ENCODE measurements at regions not wholly inside any gene's neighbourhood (a gene's known extent, or its start where the extent isn't known, plus 50 kb on each side); places are given as distances from the start of the nearest gene placed in this dataset.

DNA sequence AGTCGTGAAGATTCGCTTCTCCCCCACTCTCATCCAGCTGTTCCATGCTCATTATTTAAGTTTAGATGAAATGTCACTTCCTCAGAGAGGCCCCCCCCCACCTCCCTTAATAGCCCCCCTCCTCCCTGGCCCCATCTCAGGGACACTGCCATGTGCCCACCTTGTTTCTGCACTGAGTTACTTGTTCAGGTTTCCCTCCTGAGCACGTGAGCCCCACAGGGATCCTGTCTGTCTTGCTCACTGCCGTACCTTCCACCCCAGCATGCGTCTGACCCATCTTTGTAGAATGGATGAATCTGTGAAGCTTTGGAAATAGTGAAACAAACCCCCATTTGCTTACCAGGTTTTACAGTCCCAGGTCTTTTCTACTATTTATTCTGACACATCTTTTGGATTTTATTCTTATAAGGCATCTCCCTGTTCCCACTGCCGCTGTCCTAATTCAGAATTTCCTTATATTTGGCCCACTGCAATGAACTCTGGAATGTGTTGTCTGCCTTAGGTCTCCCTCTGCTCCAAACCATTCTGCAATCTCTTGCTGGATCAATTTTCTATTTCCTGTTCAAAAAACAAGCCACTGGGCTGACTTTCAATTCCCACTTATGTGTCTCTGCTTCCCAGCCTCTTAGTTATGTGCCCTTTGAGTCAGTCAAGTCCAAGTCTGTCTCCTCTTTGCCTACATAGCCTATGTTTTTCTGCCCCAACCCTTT, 136.5 kb upstream of the ECI2 start:
- BruUV-seq (replicated peaks), result no TSS peak
- no peak for DNase-seq (ENCODE audit: low read depth, low spot score)
- in situ Hi-C loops (cut with HindIII; ENCODE audit: low pct_unique_long_range_greater_than_20kb, low sequenced_read_pairs), result no loop called here
- TF ChIP-seq TCF7L2 (IDR thresholded peaks at IDR 0.05; ENCODE audit: low read depth, low read length), result no peak
- TF ChIP-seq, protein P1, sequence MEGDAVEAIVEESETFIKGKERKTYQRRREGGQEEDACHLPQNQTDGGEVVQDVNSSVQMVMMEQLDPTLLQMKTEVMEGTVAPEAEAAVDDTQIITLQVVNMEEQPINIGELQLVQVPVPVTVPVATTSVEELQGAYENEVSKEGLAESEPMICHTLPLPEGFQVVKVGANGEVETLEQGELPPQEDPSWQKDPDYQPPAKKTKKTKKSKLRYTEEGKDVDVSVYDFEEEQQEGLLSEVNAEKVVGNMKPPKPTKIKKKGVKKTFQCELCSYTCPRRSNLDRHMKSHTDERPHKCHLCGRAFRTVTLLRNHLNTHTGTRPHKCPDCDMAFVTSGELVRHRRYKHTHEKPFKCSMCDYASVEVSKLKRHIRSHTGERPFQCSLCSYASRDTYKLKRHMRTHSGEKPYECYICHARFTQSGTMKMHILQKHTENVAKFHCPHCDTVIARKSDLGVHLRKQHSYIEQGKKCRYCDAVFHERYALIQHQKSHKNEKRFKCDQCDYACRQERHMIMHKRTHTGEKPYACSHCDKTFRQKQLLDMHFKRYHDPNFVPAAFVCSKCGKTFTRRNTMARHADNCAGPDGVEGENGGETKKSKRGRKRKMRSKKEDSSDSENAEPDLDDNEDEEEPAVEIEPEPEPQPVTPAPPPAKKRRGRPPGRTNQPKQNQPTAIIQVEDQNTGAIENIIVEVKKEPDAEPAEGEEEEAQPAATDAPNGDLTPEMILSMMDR (IDR thresholded peaks at IDR 0.05), result no peak
- TF ChIP-seq, protein P2, sequence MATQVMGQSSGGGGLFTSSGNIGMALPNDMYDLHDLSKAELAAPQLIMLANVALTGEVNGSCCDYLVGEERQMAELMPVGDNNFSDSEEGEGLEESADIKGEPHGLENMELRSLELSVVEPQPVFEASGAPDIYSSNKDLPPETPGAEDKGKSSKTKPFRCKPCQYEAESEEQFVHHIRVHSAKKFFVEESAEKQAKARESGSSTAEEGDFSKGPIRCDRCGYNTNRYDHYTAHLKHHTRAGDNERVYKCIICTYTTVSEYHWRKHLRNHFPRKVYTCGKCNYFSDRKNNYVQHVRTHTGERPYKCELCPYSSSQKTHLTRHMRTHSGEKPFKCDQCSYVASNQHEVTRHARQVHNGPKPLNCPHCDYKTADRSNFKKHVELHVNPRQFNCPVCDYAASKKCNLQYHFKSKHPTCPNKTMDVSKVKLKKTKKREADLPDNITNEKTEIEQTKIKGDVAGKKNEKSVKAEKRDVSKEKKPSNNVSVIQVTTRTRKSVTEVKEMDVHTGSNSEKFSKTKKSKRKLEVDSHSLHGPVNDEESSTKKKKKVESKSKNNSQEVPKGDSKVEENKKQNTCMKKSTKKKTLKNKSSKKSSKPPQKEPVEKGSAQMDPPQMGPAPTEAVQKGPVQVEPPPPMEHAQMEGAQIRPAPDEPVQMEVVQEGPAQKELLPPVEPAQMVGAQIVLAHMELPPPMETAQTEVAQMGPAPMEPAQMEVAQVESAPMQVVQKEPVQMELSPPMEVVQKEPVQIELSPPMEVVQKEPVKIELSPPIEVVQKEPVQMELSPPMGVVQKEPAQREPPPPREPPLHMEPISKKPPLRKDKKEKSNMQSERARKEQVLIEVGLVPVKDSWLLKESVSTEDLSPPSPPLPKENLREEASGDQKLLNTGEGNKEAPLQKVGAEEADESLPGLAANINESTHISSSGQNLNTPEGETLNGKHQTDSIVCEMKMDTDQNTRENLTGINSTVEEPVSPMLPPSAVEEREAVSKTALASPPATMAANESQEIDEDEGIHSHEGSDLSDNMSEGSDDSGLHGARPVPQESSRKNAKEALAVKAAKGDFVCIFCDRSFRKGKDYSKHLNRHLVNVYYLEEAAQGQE (IDR thresholded peaks at IDR 0.05; ENCODE audit: insufficient read depth in 1 of 2, low read depth in 2 of 2, low read length in 1 of 2), result no peak
- TF ChIP-seq SIN3A (IDR thresholded peaks at IDR 0.05; ENCODE audit: borderline replicate concordance, insufficient read depth, low read depth, low read length), result no peak
- TF ChIP-seq POLR2AphosphoS5 (IDR thresholded peaks at IDR 0.05; ENCODE audit: low read depth, low read length), result no peak
- no peaks in the 10 kb centered on the region for H3K36me3 ChIP-seq (ENCODE audit: control insufficient read depth, insufficient read depth, low read length)
- H3K27me3 ChIP-seq (ENCODE audit: control insufficient read depth, insufficient read depth, low read length), result no peaks in the 10 kb centered on the region
- ChIA-PET CTCF (no interaction called here), POLR2A (interaction anchor here (0.6 to 0.8 kb wide), 2 partner anchors 633 to 783 kb away, joined by 4 to 5 read pairs; no protein-coding TSS in a partner anchor)
- H3K4me3 ChIP-seq (ENCODE audit: low read depth in 2 of 2, low read length in 2 of 2), result no peak overlapping the region
- no peaks in the 10 kb centered on the region for H3K4me1 ChIP-seq (ENCODE audit: control insufficient read depth, insufficient read depth, low read length)
- H3K9me3 ChIP-seq (ENCODE audit: control insufficient read depth, insufficient read depth, low read depth, low read length), result no peaks in the 10 kb centered on the region
- H3K27ac ChIP-seq (ENCODE audit: low read length), result no peak overlapping the region
- intact Hi-C loops (cut with micrococcal nuclease; ENCODE audit: unreplicated experiment), result no loop called here
- no peak for ATAC-seq

DNA sequence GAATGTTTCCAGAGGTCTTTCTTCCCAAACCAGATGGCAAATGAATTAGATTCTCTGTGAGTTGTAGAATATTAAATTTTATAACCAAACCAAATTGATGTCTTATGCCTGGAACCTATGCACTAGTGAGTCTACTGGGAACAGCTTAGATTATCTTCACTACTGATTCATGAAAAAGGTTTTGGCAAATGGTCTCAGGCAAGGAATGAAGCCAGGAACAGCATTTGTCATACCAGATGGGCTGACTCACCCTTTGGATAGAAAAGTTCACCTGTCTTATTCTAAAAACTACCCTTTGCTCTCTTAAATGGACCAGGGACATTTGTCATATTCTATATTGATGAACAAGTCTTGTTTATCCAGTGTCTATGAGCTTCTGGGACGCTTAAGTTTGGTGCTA, 135.4 kb upstream of the ECI2 start:
- Histone ChIP-seq H3K27me3 (ENCODE audit: control insufficient read depth, insufficient read depth, low read length) (no peaks in the 10 kb centered on the region), H3K4me3 (ENCODE audit: low read depth in 2 of 2, low read length in 2 of 2) (no peak overlapping the region), H3K4me1 (ENCODE audit: control insufficient read depth, insufficient read depth, low read length) (no peaks in the 10 kb centered on the region), H3K36me3 (ENCODE audit: control insufficient read depth, insufficient read depth, low read length) (no peaks in the 10 kb centered on the region), H3K27ac (ENCODE audit: low read length) (no peak overlapping the region), H3K9me3 (ENCODE audit: control insufficient read depth, insufficient read depth, low read depth, low read length) (no peaks in the 10 kb centered on the region)
- in situ Hi-C loops (cut with HindIII; ENCODE audit: low pct_unique_long_range_greater_than_20kb, low sequenced_read_pairs), result no loop called here
- TF ChIP-seq, protein P2 (IDR thresholded peaks at IDR 0.05; ENCODE audit: insufficient read depth in 1 of 2, low read depth in 2 of 2, low read length in 1 of 2), result no peak
- POLR2A ChIA-PET, result interaction anchor here (0.7 kb wide), 1 partner anchor 35 kb away, joined by 3 read pairs; no protein-coding TSS in a partner anchor
- intact Hi-C loops (cut with micrococcal nuclease; ENCODE audit: unreplicated experiment), result no loop called here
- no peak for ATAC-seq
- BruUV-seq (replicated peaks), result no TSS peak
- DNase-seq (ENCODE audit: low read depth, low spot score), result no peak
- CTCF ChIA-PET, result no interaction called here

Measured in Panc1 (cell line).